K562 (cell line): ENCODE measurements at regions not wholly inside any gene's neighbourhood (a gene's known extent, or its start where the extent isn't known, plus 50 kb on each side); places are given as distances from the start of the nearest gene placed in this dataset.

Experiments
- ATAC-seq: fragments of 200-7000 bp; cut with Tn5 transposase; 3 replicates; pipeline ENCODE4 v1.9.1; 2020; ENCODE audit warnings: moderate library complexity
- BruUV-seq: library from RNA; stranded (reverse); fragments of 400-500 nt; replicated peaks from 2 replicates; lab custom pipeline; 2021; lab: Mats Ljungman, UMichigan
- CTCF ChIA-PET: fragments of 300-600 bp; formaldehyde crosslinking; extraction: SDS; loops from one replicate; lab custom pipeline; 2021; ENCODE audit warnings: low intra/inter-chr PET ratio; lab: Yijun Ruan, JAX
- POLR2A ChIA-PET: fragments of 300-600, 350-650 bp; sonication (Branson Sonifier 250); formaldehyde crosslinking; extraction: SDS; loops from one replicate; lab custom pipeline; 2021; ENCODE audit warnings: antibody characterized with exemption, inconsistent platforms; lab: Yijun Ruan, JAX
- DNase-seq, 4 experiments: peaks; one replicate each; pipeline versions ENCODE4 v3.0.0 to v3.0.0-alpha.2; 2011 to 2018; ENCODE audit warnings: low spot score in 3 of 4, mixed read lengths in 3 of 4; ENCODE audit errors: extremely low read depth in 1 of 4
- FAIRE-seq: peaks from 2 replicates; lab custom pipeline; 2011; peaks lifted over from hg19 to GRCh38; lab: Jason Lieb, UNC
- H2AFZ ChIP-seq: 2 replicates; pipeline ENCODE4 v1.6.0; 2011; ENCODE audit warnings: low read depth, low read length, control low read depth, inconsistent platforms
- H3K27ac ChIP-seq: fragments of 200-600 bp; 3 replicates; pipeline ENCODE4 v1.8.0; 2011; ENCODE audit warnings: low read depth, mild to moderate bottlenecking, control low read depth, inconsistent platforms, low read length, moderate library complexity, mixed read lengths; ENCODE audit errors: extremely low read depth
- H3K27me3 ChIP-seq, 2 experiments: fragments of 300-600 bp in 1 of 2; 2 replicates in 1 of 2; 3 replicates in 1 of 2; pipeline versions ENCODE4 v1.6.0 to v1.8.0; 2011; ENCODE audit warnings: inconsistent platforms in 2 of 2, low read length in 2 of 2, mild to moderate bottlenecking in 1 of 2, mixed read lengths in 1 of 2, moderate library complexity in 1 of 2; ENCODE audit not compliant: control insufficient read depth in 2 of 2, insufficient read depth in 2 of 2
- H3K36me3 ChIP-seq: fragments of 300-600 bp; 3 replicates; pipeline ENCODE4 v1.8.0; 2011; ENCODE audit warnings: mild to moderate bottlenecking, low read length, inconsistent platforms; ENCODE audit not compliant: control insufficient read depth, insufficient read depth
- H3K4me1 ChIP-seq, 2 experiments: fragments of 200-600 bp in 1 of 2; replicated peaks in 1 of 2; 2 replicates in 1 of 2; 3 replicates in 1 of 2; pipeline versions ENCODE4 v1.5.1 to v1.8.0; 2011; ENCODE audit warnings: inconsistent platforms in 2 of 2, low read length in 2 of 2, mild to moderate bottlenecking in 1 of 2, mixed read lengths in 1 of 2, moderate library complexity in 1 of 2; ENCODE audit not compliant: control insufficient read depth in 2 of 2, insufficient read depth in 2 of 2
- H3K4me2 ChIP-seq: 2 replicates; pipeline ENCODE4 v1.6.1; 2011; ENCODE audit warnings: low read length, control low read depth, inconsistent platforms, mixed read lengths; ENCODE audit not compliant: insufficient read depth
- H3K4me3 ChIP-seq: fragments of 200-600 bp; sonication (generic), shearing (Covaris generic); 2 replicates; pipeline ENCODE4 v1.5.1; 2016; ENCODE audit warnings: control low read depth, inconsistent platforms
- H3K79me2 ChIP-seq: fragments of 200-600 bp; 3 replicates; pipeline ENCODE4 v1.8.0; 2011; ENCODE audit warnings: low read length, inconsistent platforms; ENCODE audit not compliant: control insufficient read depth, insufficient read depth
- H3K9ac ChIP-seq, 2 experiments: 2 replicates each; pipeline versions ENCODE4 v1.6.0 to v1.6.1; 2011; ENCODE audit warnings: low read depth in 2 of 2, low read length in 2 of 2, control low read depth in 1 of 2, inconsistent platforms in 1 of 2, mild to moderate bottlenecking in 1 of 2, mixed read lengths in 1 of 2; ENCODE audit not compliant: insufficient read depth in 1 of 2
- H3K9me1 ChIP-seq: one replicate; pipeline ENCODE4 v1.6.0; 2011; ENCODE audit warnings: inconsistent platforms, mild to moderate bottlenecking, low read length, moderate library complexity; ENCODE audit not compliant: control insufficient read depth, insufficient read depth
- H3K9me3 ChIP-seq: replicated peaks from 2 replicates; pipeline ENCODE4 v1.5.1; 2011; ENCODE audit warnings: low read depth, low read length, inconsistent platforms; ENCODE audit not compliant: control insufficient read depth, insufficient read depth
- H4K20me1 ChIP-seq: replicated peaks from 2 replicates; pipeline ENCODE4 v1.6.1; 2011; ENCODE audit warnings: low read length, inconsistent platforms, mixed read lengths; ENCODE audit not compliant: control insufficient read depth, insufficient read depth
- CEBPZ ChIP-seq: fragments of 150-350 bp; IDR thresholded peaks from 2 replicates; pipeline ENCODE4 v1.6.1; 2014; ENCODE audit warnings: low read depth, mild to moderate bottlenecking, low read length, borderline replicate concordance
- EHMT2 ChIP-seq: fragments of 450-650 bp; IDR thresholded peaks from 2 replicates; pipeline ENCODE4 v1.6.1; 2018; ENCODE audit warnings: antibody characterized with exemption
- KDM5B ChIP-seq: fragments of 200-600 bp; sonication (generic); IDR thresholded peaks from 2 replicates; pipeline ENCODE4 v1.6.1; 2012; ENCODE audit warnings: low read depth, mild to moderate bottlenecking, moderate library complexity, low read length, control low read depth, inconsistent platforms; ENCODE audit not compliant: insufficient replicate concordance
- ZNF175 ChIP-seq: fragments of 200-800 bp; sonication (Bioruptor generic); IDR thresholded peaks from 2 replicates; pipeline ENCODE4 v1.6.1; 2016; ENCODE audit warnings: low read depth, mild to moderate bottlenecking, missing genetic modification characterization, missing compliant biosample characterization
- WGBS: fragments of 100-300 bp; shearing (Covaris generic); methylation state at CpG from one replicate; pipeline ENCODE4 v1.1.6; 2016; ENCODE audit warnings: low coverage, mixed read lengths; ENCODE audit not compliant: insufficient coverage; ENCODE audit errors: missing lambda C conversion rate; 5-methylcytosine and 5-hydroxymethylcytosine counted together
- in situ Hi-C: fragments of 300-500 bp; cut with MboI; formaldehyde crosslinking; loops from 4 replicates; pipeline ENCODE4 v1.15.0; 2018; ENCODE audit warnings: inconsistent platforms, mixed read lengths
- intact Hi-C: fragments of 100-400 bp; cut with micrococcal nuclease; formaldehyde crosslinking; loops from 2 replicates; pipeline ENCODE4 v1.14.2; 2022

- TF ChIP-seq ZNF175 (CRISPR knock-in tag) (no peak), CEBPZ (no peak)
Observed at GRCh38 chr15:31267161-31268107, 59.2 kb upstream of the KLF13 start (continued).

GRCh38 chr15:31268108-31268501 lies 58.5 kb upstream of the KLF13 start:
- H3K4me3 ChIP-seq = no peak overlapping the region
- in situ Hi-C loops = no loop called here
- no peaks in the 10 kb centered on the region for H4K20me1 ChIP-seq
- no peak overlapping the region for H2AFZ ChIP-seq
- no peak overlapping the region for H3K27ac ChIP-seq
- no peaks in the 10 kb centered on the region for H3K9me3 ChIP-seq
- ATAC-seq (no peak), DNase-seq (no peak), FAIRE-seq (no peak)
- intact Hi-C loops = no loop called here
- no peak overlapping the region for H3K9ac ChIP-seq
- WGBS = 0% methylated on average over 2 of the region's 2 CpGs
- H3K79me2 ChIP-seq = no peaks in the 10 kb centered on the region
- H3K27me3 ChIP-seq = peaks cover 0 to 8% of the 10 kb centered on the region in 2 experiments; a peak in 1 of 5 replicates
- no peak for TF ChIP-seq KDM5B
- TF ChIP-seq EHMT2 = no peak
- H3K36me3 ChIP-seq = no peaks in the 10 kb centered on the region
- no peak overlapping the region for H3K4me2 ChIP-seq
- peaks cover 1 to 34% of the 10 kb centered on the region in 2 experiments; a peak in 4 of 5 replicates for H3K4me1 ChIP-seq
- no TSS peak for BruUV-seq
- POLR2A ChIA-PET = no interaction called here
- CTCF ChIA-PET = no interaction called here
- no peaks in the 10 kb centered on the region for H3K9me1 ChIP-seq
